GM21447 (cell line): ENCODE measurements at regions not wholly inside any gene's neighbourhood (a gene's known extent, or its start where the extent isn't known, plus 50 kb on each side); places are given as distances from the start of the nearest gene placed in this dataset.

ENCODE experiments used
- ATAC-seq: cut with Tn5 transposase; IDR thresholded peaks from one replicate; pipeline ENCODE4 v1.9.1; 2021; ENCODE audit not compliant: unreplicated experiment

DNA sequence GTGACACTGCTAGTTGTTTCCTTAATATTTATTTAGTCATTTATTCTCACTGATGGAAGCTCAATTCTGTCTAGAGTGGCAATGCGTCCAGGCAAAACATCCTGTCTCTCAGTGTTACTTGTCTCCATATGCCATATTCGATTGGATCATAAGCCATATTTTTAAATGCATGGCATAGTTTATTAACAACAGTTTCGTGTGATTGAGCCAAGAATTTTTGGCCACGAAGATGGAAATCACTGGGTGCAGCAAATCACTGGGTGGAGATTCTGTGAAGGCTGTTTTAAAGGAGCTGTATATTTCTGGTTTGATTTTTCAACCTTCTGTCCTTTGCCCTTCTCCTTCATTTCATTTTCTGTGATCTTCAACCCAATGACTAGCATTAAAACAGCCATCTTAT lies 205.2 kb downstream of the JRKL start:
- no peak for ATAC-seq

- no peak for ATAC-seq
Measured at GRCh38 chr11:96607864-96608558, 218.2 kb downstream of the JRKL start.

- no peak for ATAC-seq
Measured at GRCh38 chr11:96614101-96614500, 224.3 kb downstream of the JRKL start.

GRCh38 chr11:96614846-96615245 lies 225.0 kb downstream of the JRKL start:
- no peak for ATAC-seq

GRCh38 chr11:96620464-96621044 lies 230.7 kb downstream of the JRKL start:
- no peak for ATAC-seq

DNA sequence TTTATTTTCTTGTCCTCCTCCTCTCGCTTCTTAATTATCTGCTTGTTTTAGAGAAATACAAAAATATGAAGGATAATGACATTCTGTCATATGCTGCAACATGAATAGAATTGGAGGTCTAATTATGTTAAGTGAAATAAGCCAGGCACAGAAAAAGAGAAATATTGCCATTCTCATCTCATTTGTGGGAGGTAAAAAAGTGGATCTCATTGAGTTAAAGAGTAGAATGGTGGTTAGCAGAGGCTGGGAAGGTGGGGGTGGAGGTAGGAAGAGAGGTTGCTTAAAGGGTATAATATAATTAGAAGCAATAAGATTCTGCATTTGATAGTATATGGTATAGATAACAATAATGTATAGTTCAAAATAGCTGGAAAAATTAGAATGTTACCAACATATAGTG lies 231.3 kb downstream of the JRKL start:
- no peak for ATAC-seq

DNA sequence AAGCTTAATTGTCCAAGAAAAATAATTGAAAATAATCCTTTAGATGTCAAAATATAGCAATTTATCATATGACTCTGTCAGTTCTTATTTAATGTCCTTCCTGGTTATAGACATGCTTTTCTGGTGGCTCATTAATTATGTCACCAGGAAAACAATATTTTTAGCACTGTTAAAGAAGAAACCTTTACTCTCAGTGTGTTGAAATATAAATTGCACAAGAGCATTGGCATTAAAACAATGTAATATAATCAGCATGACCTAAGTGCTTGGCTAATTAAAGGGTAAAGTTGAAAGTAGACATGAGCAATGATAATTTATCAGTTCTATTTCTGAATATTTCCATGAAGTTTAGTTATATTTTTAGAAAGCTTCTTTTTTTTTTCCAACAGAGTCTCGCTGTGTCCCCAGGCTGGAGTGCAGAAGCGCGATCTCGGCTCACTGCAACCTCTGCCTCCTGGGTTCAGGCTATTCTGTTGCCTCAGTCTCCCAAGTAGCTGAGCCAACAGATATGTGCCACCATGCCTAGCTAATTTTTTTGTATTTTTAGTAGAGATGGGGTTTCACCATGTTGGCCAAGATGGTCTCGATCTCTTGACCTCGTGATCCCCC lies 232.3 kb downstream of the JRKL start:
- no peak for ATAC-seq

DNA sequence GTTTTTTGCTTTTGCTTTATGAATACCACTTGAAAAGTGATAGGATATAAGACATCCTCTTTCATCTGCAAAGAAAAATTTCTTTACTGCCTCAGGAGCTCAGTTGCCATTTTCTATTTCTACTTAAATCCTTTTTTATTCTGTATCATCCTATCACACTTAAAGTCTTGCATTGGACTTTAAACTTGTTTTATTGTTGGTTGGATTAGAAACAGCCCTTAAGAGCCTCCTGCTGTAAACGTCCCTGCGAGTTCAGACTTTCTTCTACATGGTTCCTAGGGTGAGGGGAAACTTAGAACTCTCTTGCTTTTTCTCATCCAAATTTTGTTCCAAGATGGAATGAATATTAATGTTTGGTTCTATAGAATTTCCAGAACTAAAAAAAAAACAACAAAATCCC lies 234.3 kb downstream of the JRKL start:
- no peak for ATAC-seq

- no peak for ATAC-seq
Measured at GRCh38 chr11:96627376-96627775, 237.6 kb downstream of the JRKL start.

- no peak for ATAC-seq
Measured at GRCh38 chr11:96635655-96636054, 245.8 kb downstream of the JRKL start.

DNA sequence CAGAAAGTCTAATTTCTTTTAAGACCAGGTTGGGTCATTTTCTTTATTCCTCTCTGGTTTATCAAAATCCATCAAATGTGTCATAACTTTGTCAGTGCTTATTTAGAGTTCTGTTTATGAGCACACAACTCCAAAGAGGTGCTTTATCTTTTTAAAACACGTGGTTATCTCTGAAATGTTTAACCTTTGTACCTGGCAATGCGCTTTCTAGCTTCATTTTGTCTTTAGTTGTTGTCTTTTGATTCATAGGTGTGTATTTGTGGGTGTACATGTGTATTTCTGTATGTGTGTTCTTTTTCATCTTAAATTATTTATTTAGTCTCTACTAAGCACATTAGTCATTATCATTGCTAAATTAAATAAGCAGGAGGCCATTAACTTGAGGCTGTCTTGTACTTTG lies 251.4 kb downstream of the JRKL start:
- ATAC-seq = no peak

DNA sequence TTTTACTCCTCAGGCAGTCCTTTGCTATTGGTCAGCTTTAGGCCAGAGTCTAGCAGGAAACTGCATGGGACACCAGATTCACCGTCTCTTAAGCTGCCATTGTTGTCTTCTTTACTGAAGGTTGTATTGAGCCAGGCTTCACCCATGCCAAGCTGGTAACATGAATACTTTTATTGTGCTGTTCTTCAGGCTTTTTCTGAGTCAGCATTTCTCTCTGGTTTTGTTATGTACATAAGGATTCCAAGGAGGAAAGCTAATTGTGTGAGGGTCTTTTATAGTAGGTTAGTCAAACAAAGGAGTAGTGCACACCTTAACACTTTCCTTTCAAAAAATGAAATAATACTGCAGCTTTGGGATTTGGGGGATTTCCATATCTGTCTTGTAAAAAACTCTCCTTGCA lies 252.8 kb downstream of the JRKL start:
- ATAC-seq = no peak

DNA sequence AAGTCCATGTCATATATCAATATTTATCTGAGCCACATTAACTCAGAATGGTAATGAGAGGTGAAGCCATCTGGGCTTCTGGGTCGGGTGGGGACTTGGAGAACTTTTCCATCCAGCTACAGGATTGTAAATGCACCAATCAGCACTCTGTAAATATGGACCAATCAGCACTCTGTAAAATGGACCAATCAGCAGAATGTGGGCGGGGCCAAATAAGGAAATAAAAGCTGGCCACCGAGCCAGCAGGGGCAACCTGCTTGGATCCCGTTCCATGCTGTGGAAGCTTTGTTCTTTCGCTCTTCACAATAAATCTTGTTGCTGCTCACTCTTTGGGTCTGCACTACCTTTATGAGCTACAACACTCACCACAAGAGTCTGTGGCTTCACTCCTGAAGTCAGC lies 253.4 kb downstream of the JRKL start:
- ATAC-seq = no peak

- ATAC-seq = no peak
Measured at GRCh38 chr11:96647621-96648020, 257.8 kb downstream of the JRKL start.

DNA sequence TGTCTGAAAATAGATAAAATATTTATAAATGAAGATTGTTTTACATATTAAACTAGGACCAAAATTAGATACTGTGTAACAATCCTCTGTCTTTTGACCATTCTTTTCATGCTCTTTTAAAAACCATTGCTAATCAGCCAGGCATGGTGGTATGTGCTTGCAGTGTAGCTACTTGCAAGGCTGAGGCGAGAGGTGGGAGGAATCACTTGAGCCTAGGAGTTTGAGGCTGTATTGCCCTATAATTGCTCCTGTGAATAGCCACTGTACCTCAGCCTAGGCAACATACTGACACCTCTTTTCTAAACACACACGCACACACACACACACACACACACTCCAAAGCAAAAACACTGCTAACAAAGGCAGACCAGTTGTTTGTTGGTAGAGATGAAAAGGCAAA lies 259.2 kb downstream of the JRKL start:
- no peak for ATAC-seq

- ATAC-seq = no peak
Measured at GRCh38 chr11:96652516-96652915, 262.7 kb downstream of the JRKL start.

DNA sequence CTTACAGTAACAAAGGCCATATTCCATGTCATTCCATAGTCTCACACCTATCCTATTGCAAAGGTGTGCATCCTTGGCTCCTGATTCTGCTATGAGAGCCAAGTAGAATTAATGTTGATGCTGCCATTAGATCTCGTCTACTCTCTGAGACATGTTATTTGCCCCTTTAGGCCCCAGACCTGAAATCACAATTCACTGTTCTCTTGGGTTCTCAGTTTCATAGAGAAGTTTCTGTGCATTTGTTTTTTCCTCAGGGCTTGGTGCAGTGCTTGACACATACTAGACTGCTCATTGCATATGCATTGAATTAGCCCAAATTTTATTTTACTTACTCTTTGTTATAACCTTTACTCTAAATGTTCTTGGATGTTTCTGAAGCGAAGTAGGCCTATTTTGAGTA lies 265.7 kb downstream of the JRKL start:
- ATAC-seq = no peak

DNA sequence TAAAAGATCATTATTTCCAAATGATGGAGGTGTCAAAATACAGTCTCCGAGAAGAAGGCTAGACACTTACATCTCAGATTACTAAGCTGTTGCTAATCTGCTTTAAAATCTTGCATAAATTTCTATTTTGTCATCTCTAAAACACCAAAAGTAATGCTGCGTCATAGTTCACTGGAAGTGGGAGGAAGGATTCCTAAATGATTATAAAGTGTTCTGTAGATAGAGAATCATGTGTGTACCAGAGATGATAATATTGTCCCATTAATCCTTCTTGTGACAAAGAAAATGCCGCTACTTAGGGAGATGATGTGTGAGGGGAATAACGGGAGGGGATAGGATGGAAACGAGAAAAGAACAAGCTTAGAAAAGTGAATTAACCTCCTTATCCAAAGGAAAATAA lies 268.6 kb downstream of the JRKL start:
- no peak for ATAC-seq

- ATAC-seq = no peak
Measured at GRCh38 chr11:96664110-96664509, 274.3 kb downstream of the JRKL start.

GRCh38 chr11:96680211-96681018 lies 290.6 kb downstream of the JRKL start:
- no peak for ATAC-seq

GRCh38 chr11:96681019-96681716 lies 291.4 kb downstream of the JRKL start:
- ATAC-seq = no peak
